Neural cell (in vitro differentiated cells): ENCODE measurements at regions not wholly inside any gene's neighbourhood (a gene's known extent, or its start where the extent isn't known, plus 50 kb on each side); places are given as distances from the start of the nearest gene placed in this dataset.

ENCODE experiments used
- H2AFZ ChIP-seq: fragments of 200-600, 300-800 bp; sonication (generic), shearing (Covaris generic); 2 replicates; pipeline ENCODE4 v1.6.0; 2014; ENCODE audit warnings: low read depth, mild to moderate bottlenecking, antibody characterized with exemption, low read length, moderate library complexity
- H3F3A ChIP-seq: fragments of 200-600 bp; shearing (Covaris generic); 2 replicates; pipeline ENCODE4 v1.6.1; 2016; ENCODE audit warnings: mild to moderate bottlenecking, moderate library complexity, mixed read lengths, antibody characterized with exemption, low read length; ENCODE audit not compliant: insufficient read depth, poor library complexity, severe bottlenecking
- H3K27ac ChIP-seq: fragments of 200-600, 300-800 bp; sonication (generic), shearing (Covaris generic); 2 replicates; pipeline ENCODE4 v1.5.1; 2014; ENCODE audit warnings: mild to moderate bottlenecking, low read length, moderate library complexity
- H3K27me3 ChIP-seq: fragments of 300-800, 200-600 bp; sonication (generic), shearing (Covaris generic); 2 replicates; pipeline ENCODE4 v1.6.0; 2014; ENCODE audit warnings: mild to moderate bottlenecking, low read depth, low read length, moderate library complexity; ENCODE audit not compliant: insufficient read depth
- H3K36me3 ChIP-seq: fragments of 300-800, 200-600 bp; sonication (generic), shearing (Covaris generic); 2 replicates; pipeline ENCODE4 v1.5.1; 2014; ENCODE audit warnings: mild to moderate bottlenecking, antibody characterized with exemption, low read length, moderate library complexity; ENCODE audit not compliant: insufficient read depth
- H3K4me2 ChIP-seq: fragments of 300-800, 200-600 bp; sonication (generic), shearing (Covaris generic); 2 replicates; pipeline ENCODE4 v1.6.0; 2014; ENCODE audit warnings: mild to moderate bottlenecking, low read length
- H3K4me3 ChIP-seq: fragments of 300-800, 200-600 bp; sonication (generic), shearing (Covaris generic); 2 replicates; pipeline ENCODE4 v1.5.1; 2014; ENCODE audit warnings: mild to moderate bottlenecking, low read length, moderate library complexity
- H3K79me2 ChIP-seq: fragments of 200-600 bp; shearing (Covaris generic); replicated peaks from 2 replicates; pipeline ENCODE4 v1.6.0; 2014; ENCODE audit warnings: mild to moderate bottlenecking, low read length, moderate library complexity; ENCODE audit not compliant: insufficient read depth
- H3K9ac ChIP-seq: fragments of 300-800, 200-600 bp; sonication (generic), shearing (Covaris generic); 2 replicates; pipeline ENCODE4 v1.6.1; 2016; ENCODE audit warnings: mild to moderate bottlenecking, low read length, mixed read lengths
- H3K9me2 ChIP-seq: fragments of 200-600 bp; shearing (Covaris generic); 2 replicates; pipeline ENCODE4 v1.6.1; 2016; ENCODE audit warnings: mild to moderate bottlenecking, low read length, mixed read lengths; ENCODE audit not compliant: insufficient read depth
- H3K9me3 ChIP-seq: fragments of 200-600, 300-800 bp; sonication (generic), shearing (Covaris generic); 2 replicates; pipeline ENCODE4 v1.6.1; 2016; ENCODE audit warnings: mild to moderate bottlenecking, mixed run types, low read length, moderate library complexity, mixed read lengths
- H4K20me1 ChIP-seq: fragments of 200-600 bp; shearing (Covaris generic); 2 replicates; pipeline ENCODE4 v1.6.1; 2016; ENCODE audit warnings: mild to moderate bottlenecking, mixed run types; ENCODE audit not compliant: insufficient read depth
- EP300 ChIP-seq: fragments of 450-650 bp; conservative IDR thresholded peaks from 2 replicates; pipeline ENCODE4 v1.6.1; 2014; ENCODE audit warnings: antibody characterized with exemption, mild to moderate bottlenecking, moderate library complexity; ENCODE audit not compliant: poor library complexity, severe bottlenecking
- EZH2 ChIP-seq: fragments of 200-600, 300-800 bp; shearing (Covaris generic), sonication (generic); IDR thresholded peaks from 2 replicates; pipeline ENCODE4 v1.6.1; 2014; ENCODE audit warnings: antibody characterized with exemption, low read length, borderline replicate concordance, mild to moderate bottlenecking; ENCODE audit not compliant: insufficient read depth, poor library complexity, severe bottlenecking
- MXI1 ChIP-seq: fragments of 450-650 bp; conservative IDR thresholded peaks from 2 replicates; pipeline ENCODE4 v1.6.1; 2014; ENCODE audit warnings: antibody characterized with exemption, mild to moderate bottlenecking; ENCODE audit not compliant: poor library complexity, severe bottlenecking
- POLR2AphosphoS5 ChIP-seq: IDR thresholded peaks from 2 replicates; pipeline ENCODE4 v1.6.1; 2012
- RAD21 ChIP-seq: fragments of 450-650 bp; conservative IDR thresholded peaks from 2 replicates; pipeline ENCODE4 v1.6.1; 2014; ENCODE audit warnings: antibody characterized with exemption, mild to moderate bottlenecking, moderate library complexity
- SMC3 ChIP-seq: fragments of 450-650 bp; conservative IDR thresholded peaks from 2 replicates; pipeline ENCODE4 v1.6.1; 2014; ENCODE audit warnings: antibody characterized with exemption, mild to moderate bottlenecking, moderate library complexity; ENCODE audit not compliant: poor library complexity
- TAF1 ChIP-seq: IDR thresholded peaks from 2 replicates; pipeline ENCODE4 v1.6.1; 2012; ENCODE audit warnings: low read depth
- TF ChIP-seq, protein P1 (sequence below): fragments of 450-650 bp; IDR thresholded peaks from 2 replicates; pipeline ENCODE4 v1.5.1; 2014; ENCODE audit warnings: antibody characterized with exemption, mild to moderate bottlenecking, moderate library complexity; ENCODE audit not compliant: poor library complexity, severe bottlenecking
- TF ChIP-seq, protein P2 (sequence below): IDR thresholded peaks from 2 replicates; pipeline ENCODE4 v1.6.1; 2012; ENCODE audit warnings: borderline replicate concordance

GRCh38 chr3:124567179-124567578 is 163.1 kb upstream of the UMPS start:
- no peak overlapping the region for H3K4me2 ChIP-seq
- H3K9ac ChIP-seq, result no peak overlapping the region

DNA sequence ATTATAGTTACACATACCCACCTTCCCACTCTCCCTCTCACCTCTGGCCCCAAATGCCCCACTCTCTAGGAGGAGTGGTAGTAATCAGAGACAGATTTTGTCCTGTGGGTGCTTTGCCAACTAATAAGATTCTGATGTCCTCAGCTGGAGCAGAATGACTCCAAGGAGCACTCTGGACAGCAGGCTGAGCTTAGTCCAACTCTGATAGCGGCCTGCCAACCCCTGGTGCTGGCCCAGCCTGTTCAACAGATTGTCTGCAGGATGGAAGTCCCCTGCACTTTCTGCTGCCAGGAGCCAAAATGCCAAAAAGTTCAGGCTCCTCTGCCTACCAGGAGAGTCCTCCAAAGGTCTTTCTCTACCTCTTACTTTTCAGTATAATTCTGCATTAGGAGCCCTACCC is 160.5 kb upstream of the UMPS start:
- Histone ChIP-seq H3K79me2 (no peaks in the 10 kb centered on the region), H3K4me3 (no peak overlapping the region), H3F3A (no peaks in the 10 kb centered on the region), H3K9me2 (no peaks in the 10 kb centered on the region), H3K27me3 (no peaks in the 10 kb centered on the region), H3K9ac (no peak overlapping the region), H2AFZ (no peak overlapping the region), H4K20me1 (no peaks in the 10 kb centered on the region), H3K9me3 (no peaks in the 10 kb centered on the region), H3K27ac (no peak overlapping the region), H3K36me3 (no peaks in the 10 kb centered on the region), H3K4me2 (no peak overlapping the region)
- TF ChIP-seq EZH2, result no peak
- no peak for TF ChIP-seq SMC3
- TF ChIP-seq POLR2AphosphoS5, result no peak
- TF ChIP-seq EP300, result no peak
- no peak for TF ChIP-seq RAD21
- TF ChIP-seq, protein P1, sequence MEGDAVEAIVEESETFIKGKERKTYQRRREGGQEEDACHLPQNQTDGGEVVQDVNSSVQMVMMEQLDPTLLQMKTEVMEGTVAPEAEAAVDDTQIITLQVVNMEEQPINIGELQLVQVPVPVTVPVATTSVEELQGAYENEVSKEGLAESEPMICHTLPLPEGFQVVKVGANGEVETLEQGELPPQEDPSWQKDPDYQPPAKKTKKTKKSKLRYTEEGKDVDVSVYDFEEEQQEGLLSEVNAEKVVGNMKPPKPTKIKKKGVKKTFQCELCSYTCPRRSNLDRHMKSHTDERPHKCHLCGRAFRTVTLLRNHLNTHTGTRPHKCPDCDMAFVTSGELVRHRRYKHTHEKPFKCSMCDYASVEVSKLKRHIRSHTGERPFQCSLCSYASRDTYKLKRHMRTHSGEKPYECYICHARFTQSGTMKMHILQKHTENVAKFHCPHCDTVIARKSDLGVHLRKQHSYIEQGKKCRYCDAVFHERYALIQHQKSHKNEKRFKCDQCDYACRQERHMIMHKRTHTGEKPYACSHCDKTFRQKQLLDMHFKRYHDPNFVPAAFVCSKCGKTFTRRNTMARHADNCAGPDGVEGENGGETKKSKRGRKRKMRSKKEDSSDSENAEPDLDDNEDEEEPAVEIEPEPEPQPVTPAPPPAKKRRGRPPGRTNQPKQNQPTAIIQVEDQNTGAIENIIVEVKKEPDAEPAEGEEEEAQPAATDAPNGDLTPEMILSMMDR, result no peak
- TF ChIP-seq MXI1, result no peak
- TF ChIP-seq, protein P2, sequence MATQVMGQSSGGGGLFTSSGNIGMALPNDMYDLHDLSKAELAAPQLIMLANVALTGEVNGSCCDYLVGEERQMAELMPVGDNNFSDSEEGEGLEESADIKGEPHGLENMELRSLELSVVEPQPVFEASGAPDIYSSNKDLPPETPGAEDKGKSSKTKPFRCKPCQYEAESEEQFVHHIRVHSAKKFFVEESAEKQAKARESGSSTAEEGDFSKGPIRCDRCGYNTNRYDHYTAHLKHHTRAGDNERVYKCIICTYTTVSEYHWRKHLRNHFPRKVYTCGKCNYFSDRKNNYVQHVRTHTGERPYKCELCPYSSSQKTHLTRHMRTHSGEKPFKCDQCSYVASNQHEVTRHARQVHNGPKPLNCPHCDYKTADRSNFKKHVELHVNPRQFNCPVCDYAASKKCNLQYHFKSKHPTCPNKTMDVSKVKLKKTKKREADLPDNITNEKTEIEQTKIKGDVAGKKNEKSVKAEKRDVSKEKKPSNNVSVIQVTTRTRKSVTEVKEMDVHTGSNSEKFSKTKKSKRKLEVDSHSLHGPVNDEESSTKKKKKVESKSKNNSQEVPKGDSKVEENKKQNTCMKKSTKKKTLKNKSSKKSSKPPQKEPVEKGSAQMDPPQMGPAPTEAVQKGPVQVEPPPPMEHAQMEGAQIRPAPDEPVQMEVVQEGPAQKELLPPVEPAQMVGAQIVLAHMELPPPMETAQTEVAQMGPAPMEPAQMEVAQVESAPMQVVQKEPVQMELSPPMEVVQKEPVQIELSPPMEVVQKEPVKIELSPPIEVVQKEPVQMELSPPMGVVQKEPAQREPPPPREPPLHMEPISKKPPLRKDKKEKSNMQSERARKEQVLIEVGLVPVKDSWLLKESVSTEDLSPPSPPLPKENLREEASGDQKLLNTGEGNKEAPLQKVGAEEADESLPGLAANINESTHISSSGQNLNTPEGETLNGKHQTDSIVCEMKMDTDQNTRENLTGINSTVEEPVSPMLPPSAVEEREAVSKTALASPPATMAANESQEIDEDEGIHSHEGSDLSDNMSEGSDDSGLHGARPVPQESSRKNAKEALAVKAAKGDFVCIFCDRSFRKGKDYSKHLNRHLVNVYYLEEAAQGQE, result no peak
- TF ChIP-seq TAF1, result no peak

More at GRCh38 chr3:124567179-124567578, 163.1 kb upstream of the UMPS start:
- no peaks in the 10 kb centered on the region for H3K9me2 ChIP-seq
- H3K27ac ChIP-seq, result no peak overlapping the region
- no peak overlapping the region for H2AFZ ChIP-seq
- H3K79me2 ChIP-seq, result no peaks in the 10 kb centered on the region
- no peaks in the 10 kb centered on the region for H3F3A ChIP-seq
- TF ChIP-seq SMC3 (no peak), EP300 (no peak), TAF1 (no peak), RAD21 (no peak), EZH2 (no peak), MXI1 (no peak), POLR2AphosphoS5 (no peak)
- TF ChIP-seq, protein P1, result no peak
- TF ChIP-seq, protein P2, result no peak
- H3K27me3 ChIP-seq, result no peaks in the 10 kb centered on the region
- H3K36me3 ChIP-seq, result no peaks in the 10 kb centered on the region
- no peaks in the 10 kb centered on the region for H4K20me1 ChIP-seq
- no peak overlapping the region for H3K4me3 ChIP-seq
- no peaks in the 10 kb centered on the region for H3K9me3 ChIP-seq
